HL-60 (cell line): ENCODE measurements at regions not wholly inside any gene's neighbourhood (a gene's known extent, or its start where the extent isn't known, plus 50 kb on each side); places are given as distances from the start of the nearest gene placed in this dataset.

Experiments used
- CTCF ChIP-seq: IDR thresholded peaks from one replicate; pipeline ENCODE4 v1.5.1; 2011; ENCODE audit warnings: low read length, control low read depth, inconsistent platforms; ENCODE audit not compliant: insufficient read depth
- GABPA ChIP-seq: IDR thresholded peaks from 2 replicates; pipeline ENCODE4 v1.6.1; 2012; ENCODE audit warnings: low read depth
- POLR2AphosphoS5 ChIP-seq: IDR thresholded peaks from 2 replicates; pipeline ENCODE4 v1.6.1; 2012; ENCODE audit warnings: low read depth
- REST ChIP-seq: IDR thresholded peaks from 2 replicates; pipeline ENCODE4 v1.6.1; 2012; ENCODE audit warnings: low read depth; ENCODE audit not compliant: insufficient replicate concordance
- SPI1 ChIP-seq: IDR thresholded peaks from 2 replicates; pipeline ENCODE4 v1.6.1; 2012; ENCODE audit warnings: low read depth, mild to moderate bottlenecking, borderline replicate concordance

GRCh38 chr2:9704600-9704999 is 73.8 kb upstream of the YWHAQ start:
- no peak for TF ChIP-seq POLR2AphosphoS5
- TF ChIP-seq CTCF: no peak
- no peak for TF ChIP-seq GABPA
- no peak for TF ChIP-seq REST
- no peak for TF ChIP-seq SPI1
